ENCODE measurements at regions not wholly inside any gene's neighbourhood (a gene's known extent, or its start where the extent isn't known, plus 50 kb on each side); places are given as distances from the start of the nearest gene placed in this dataset.

- Mint-ChIP-seq H3K36me3 (peaks cover 0 to 2% (median 0%) of the 10 kb centered on the region in 5 donors), H3K27me3 (peaks cover 8 to 27% (median 14%) of the 10 kb centered on the region in 5 donors), H3K9me3 (peaks cover 0 to 2% (median 0%) of the 10 kb centered on the region in 11 donors), H3K4me3 (no peak overlapping the region), H3K27ac (no peak overlapping the region), H3K4me1 (peaks cover 0 to 3% (median 0%) of the 10 kb centered on the region in 7 donors)
- POLR2A ChIA-PET = no interaction called here
- Histone ChIP-seq H3K9me3 (ENCODE audit: control insufficient read depth in 2 of 3, low read length in 3 of 3) (no peaks in the 10 kb centered on the region), H3K36me3 (ENCODE audit: control insufficient read depth in 2 of 3, insufficient read depth in 3 of 3, low read length in 3 of 3) (no peaks in the 10 kb centered on the region), H3K27ac (ENCODE audit: low read depth, low read length) (no peak overlapping the region), H3K4me1 (ENCODE audit: control insufficient read depth in 2 of 2, insufficient read depth in 2 of 2, low read length in 2 of 2) (no peaks in the 10 kb centered on the region), H3K4me3 (ENCODE audit: low read length) (no peak overlapping the region), H3K27me3 (ENCODE audit: control insufficient read depth in 2 of 2, insufficient read depth in 2 of 2, low read length in 2 of 2) (no peaks in the 10 kb centered on the region)
- DNase-seq = no peak
- intact Hi-C loops (cut with micrococcal nuclease) = no loop called here
- ATAC-seq = no peak
- CTCF ChIA-PET = no interaction called here
Observed at GRCh38 chr2:20111311-20112131, 60.1 kb upstream of the LAPTM4A start.

DNA sequence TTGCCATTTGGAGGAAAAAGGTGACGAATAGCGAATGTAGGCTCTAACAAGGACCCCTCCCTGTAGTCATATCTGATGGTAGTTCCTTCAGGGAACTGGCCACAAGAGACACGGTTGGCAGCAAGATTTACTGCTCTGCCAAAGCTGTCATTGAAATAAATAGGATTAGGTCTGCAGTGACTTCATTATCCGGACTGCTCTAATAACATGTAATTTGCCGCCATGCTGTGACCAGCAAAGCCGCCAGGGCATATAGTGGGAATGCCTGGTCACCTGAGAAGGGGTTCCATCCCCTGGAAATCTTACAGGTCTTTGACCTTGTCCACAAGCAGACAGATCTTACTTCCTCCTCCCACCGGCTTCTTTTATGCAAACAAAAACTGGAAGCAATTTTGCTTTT is 59.4 kb upstream of the LAPTM4A start:
- H3K9me3 ChIP-seq (ENCODE audit: control insufficient read depth in 2 of 3, low read length in 3 of 3) = no peaks in the 10 kb centered on the region
- POLR2A ChIA-PET = no interaction called here
- H3K27me3 Mint-ChIP-seq = peaks cover 11 to 33% (median 19%) of the 10 kb centered on the region in 5 donors
- H3K36me3 Mint-ChIP-seq = peaks cover 0 to 2% (median 0%) of the 10 kb centered on the region in 5 donors
- ATAC-seq (no peak), DNase-seq (no peak)
- CTCF ChIA-PET = interaction anchor here (1.0 kb wide), 1 partner anchor 157 kb away, joined by 3 read pairs; no protein-coding TSS in a partner anchor
- H3K27ac ChIP-seq (ENCODE audit: low read depth, low read length) = no peak overlapping the region
- H3K27me3 ChIP-seq (ENCODE audit: control insufficient read depth in 2 of 2, insufficient read depth in 2 of 2, low read length in 2 of 2) = no peaks in the 10 kb centered on the region
- H3K4me1 Mint-ChIP-seq = peaks cover 0 to 6% (median 0%) of the 10 kb centered on the region in 7 donors
- H3K4me1 ChIP-seq (ENCODE audit: control insufficient read depth in 2 of 2, insufficient read depth in 2 of 2, low read length in 2 of 2) = no peaks in the 10 kb centered on the region
- no peaks in the 10 kb centered on the region for H3K36me3 ChIP-seq (ENCODE audit: control insufficient read depth in 2 of 3, insufficient read depth in 3 of 3, low read length in 3 of 3)
- peaks cover 0 to 2% (median 0%) of the 10 kb centered on the region in 11 donors for H3K9me3 Mint-ChIP-seq
- no peak overlapping the region for H3K4me3 Mint-ChIP-seq
- no peak overlapping the region for H3K27ac Mint-ChIP-seq
- intact Hi-C loops (cut with micrococcal nuclease) = no loop called here
- H3K4me3 ChIP-seq (ENCODE audit: low read length) = no peak overlapping the region

GRCh38 chr2:20110383-20110782 is 59.0 kb upstream of the LAPTM4A start:
- intact Hi-C loops (cut with micrococcal nuclease) = no loop called here
- no peak for ATAC-seq

DNA sequence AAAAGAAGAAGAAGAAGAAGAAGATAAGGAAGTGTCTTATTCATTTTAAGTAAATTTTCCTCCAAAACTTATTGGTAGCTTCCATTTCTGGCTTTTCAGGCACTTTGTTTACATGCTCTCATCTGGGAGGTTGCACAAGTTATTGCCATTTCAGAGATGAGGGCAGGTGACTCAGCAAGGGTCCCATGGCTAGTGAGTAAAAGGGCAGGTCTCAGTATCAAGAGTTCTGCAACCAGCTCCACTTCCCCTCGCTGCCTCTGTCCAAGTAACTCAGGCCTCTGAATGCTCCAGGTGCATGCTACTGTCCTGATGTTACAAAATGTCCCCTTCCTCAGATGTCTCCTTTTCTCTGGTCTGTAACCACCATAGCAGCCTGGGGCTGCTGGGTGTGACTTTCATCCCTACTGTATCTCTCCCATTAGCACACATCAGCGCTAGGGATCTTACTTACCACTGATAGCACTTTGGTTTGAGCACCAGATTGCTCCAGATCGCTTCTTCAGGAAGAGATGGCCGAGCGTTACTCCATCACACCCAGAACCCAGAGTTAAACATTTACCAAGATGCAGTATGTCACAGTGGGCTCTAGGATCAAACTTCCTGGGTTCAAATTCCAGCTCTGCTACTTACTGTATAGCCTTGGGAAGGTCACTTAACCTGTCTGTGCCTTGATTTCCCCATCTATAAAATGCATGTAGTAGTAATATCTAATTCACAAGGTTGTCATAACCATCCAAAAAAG is 57.4 kb upstream of the LAPTM4A start:
- ChIA-PET CTCF (interaction anchor here (0.8 kb wide), 1 partner anchor 8 kb away, joined by 4 read pairs; no protein-coding TSS in a partner anchor), POLR2A (no interaction called here)
- no peaks in the 10 kb centered on the region for H3K4me1 ChIP-seq (ENCODE audit: control insufficient read depth in 2 of 2, insufficient read depth in 2 of 2, low read length in 2 of 2)
- Mint-ChIP-seq H3K4me1 (peaks cover 0 to 9% (median 0%) of the 10 kb centered on the region in 7 donors), H3K36me3 (peaks cover 0 to 2% (median 0%) of the 10 kb centered on the region in 5 donors), H3K9me3 (peaks cover 0 to 2% (median 0%) of the 10 kb centered on the region in 11 donors), H3K27ac (peak overlapping the region in 1 of 9 donors; percentile 10), H3K27me3 (peaks cover 11 to 43% (median 26%) of the 10 kb centered on the region in 5 donors), H3K4me3 (no peak overlapping the region)
- H3K36me3 ChIP-seq (ENCODE audit: control insufficient read depth in 2 of 3, insufficient read depth in 3 of 3, low read length in 3 of 3) = no peaks in the 10 kb centered on the region
- H3K4me3 ChIP-seq (ENCODE audit: low read length) = no peak overlapping the region
- H3K27ac ChIP-seq (ENCODE audit: low read depth, low read length) = no peak overlapping the region
- no peak for ATAC-seq
- no peak for DNase-seq
- H3K27me3 ChIP-seq (ENCODE audit: control insufficient read depth in 2 of 2, insufficient read depth in 2 of 2, low read length in 2 of 2) = no peaks in the 10 kb centered on the region
- intact Hi-C loops (cut with micrococcal nuclease) = no loop called here
- no peaks in the 10 kb centered on the region for H3K9me3 ChIP-seq (ENCODE audit: control insufficient read depth in 2 of 3, low read length in 3 of 3)

More at GRCh38 chr2:20110383-20110782, 59.0 kb upstream of the LAPTM4A start:
- H3K36me3 Mint-ChIP-seq = peaks cover 0 to 2% (median 0%) of the 10 kb centered on the region in 5 donors
- no peak overlapping the region for H3K4me3 Mint-ChIP-seq
- Histone ChIP-seq H3K4me3 (ENCODE audit: low read length) (no peak overlapping the region), H3K27ac (ENCODE audit: low read depth, low read length) (no peak overlapping the region), H3K36me3 (ENCODE audit: control insufficient read depth in 2 of 3, insufficient read depth in 3 of 3, low read length in 3 of 3) (no peaks in the 10 kb centered on the region), H3K4me1 (ENCODE audit: control insufficient read depth in 2 of 2, insufficient read depth in 2 of 2, low read length in 2 of 2) (no peaks in the 10 kb centered on the region), H3K27me3 (ENCODE audit: control insufficient read depth in 2 of 2, insufficient read depth in 2 of 2, low read length in 2 of 2) (no peaks in the 10 kb centered on the region), H3K9me3 (ENCODE audit: control insufficient read depth in 2 of 3, low read length in 3 of 3) (no peaks in the 10 kb centered on the region)
- ChIA-PET CTCF (interaction anchor here (1.0 kb wide), 1 partner anchor 156 kb away, joined by 3 read pairs; no protein-coding TSS in a partner anchor), POLR2A (no interaction called here)
- H3K4me1 Mint-ChIP-seq = peaks cover 0 to 6% (median 0%) of the 10 kb centered on the region in 7 donors
- H3K27ac Mint-ChIP-seq = no peak overlapping the region
- peaks cover 0 to 2% (median 0%) of the 10 kb centered on the region in 11 donors for H3K9me3 Mint-ChIP-seq
- no peak for DNase-seq
- H3K27me3 Mint-ChIP-seq = peaks cover 11 to 38% (median 24%) of the 10 kb centered on the region in 5 donors

GRCh38 chr2:20107776-20108175 is 56.3 kb upstream of the LAPTM4A start:
- POLR2A ChIA-PET = no interaction called here
- peaks cover 11 to 47% (median 28%) of the 10 kb centered on the region in 5 donors for H3K27me3 Mint-ChIP-seq

DNA sequence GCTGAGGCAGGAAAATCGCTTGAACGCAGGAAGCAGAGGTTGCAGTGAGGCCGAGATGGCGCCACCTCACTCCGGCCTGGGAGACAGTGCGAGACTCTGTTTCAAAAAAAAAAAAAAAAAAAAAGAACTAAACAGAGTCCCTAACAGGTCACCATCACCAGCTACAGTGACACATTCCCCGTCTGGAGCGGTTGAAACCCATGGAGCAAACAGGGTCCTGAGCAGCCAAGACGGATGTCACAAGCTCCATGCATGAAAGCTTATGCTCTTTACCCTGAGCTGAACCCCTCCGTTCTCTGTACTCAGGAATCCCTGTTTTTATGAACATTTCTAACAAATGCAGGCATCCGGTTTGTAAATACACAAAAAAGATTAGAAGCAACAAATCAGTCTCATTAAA is 55.9 kb upstream of the LAPTM4A start:
- Histone ChIP-seq H3K4me3 (ENCODE audit: low read length) (no peak overlapping the region), H3K36me3 (ENCODE audit: control insufficient read depth in 2 of 3, insufficient read depth in 3 of 3, low read length in 3 of 3) (no peaks in the 10 kb centered on the region), H3K4me1 (ENCODE audit: control insufficient read depth in 2 of 2, insufficient read depth in 2 of 2, low read length in 2 of 2) (no peaks in the 10 kb centered on the region), H3K27ac (ENCODE audit: low read depth, low read length) (no peak overlapping the region), H3K27me3 (ENCODE audit: control insufficient read depth in 2 of 2, insufficient read depth in 2 of 2, low read length in 2 of 2) (no peaks in the 10 kb centered on the region), H3K9me3 (ENCODE audit: control insufficient read depth in 2 of 3, low read length in 3 of 3) (no peaks in the 10 kb centered on the region)
- H3K27me3 Mint-ChIP-seq = peaks cover 11 to 51% (median 31%) of the 10 kb centered on the region in 5 donors
- ChIA-PET CTCF (no interaction called here), POLR2A (no interaction called here)
- H3K36me3 Mint-ChIP-seq = peaks cover 0 to 3% (median 0%) of the 10 kb centered on the region in 5 donors
- intact Hi-C loops (cut with micrococcal nuclease) = no loop called here
- H3K27ac Mint-ChIP-seq = no peak overlapping the region
- DNase-seq = no peak
- ATAC-seq = no peak
- H3K9me3 Mint-ChIP-seq = peaks cover 0 to 10% (median 4%) of the 10 kb centered on the region in 11 donors
- H3K4me3 Mint-ChIP-seq = peak overlapping the region in 2 of 10 donors; percentile 62 to 85
- H3K4me1 Mint-ChIP-seq = peaks cover 0 to 9% (median 0%) of the 10 kb centered on the region in 7 donors

More at GRCh38 chr2:20107776-20108175, 56.3 kb upstream of the LAPTM4A start:
- no peak overlapping the region for H3K27ac Mint-ChIP-seq
- ATAC-seq (no peak), DNase-seq (no peak)
- peaks cover 0 to 2% (median 0%) of the 10 kb centered on the region in 5 donors for H3K36me3 Mint-ChIP-seq
- no peak overlapping the region for H3K4me3 Mint-ChIP-seq
- no peaks in the 10 kb centered on the region for H3K27me3 ChIP-seq (ENCODE audit: control insufficient read depth in 2 of 2, insufficient read depth in 2 of 2, low read length in 2 of 2)
- intact Hi-C loops (cut with micrococcal nuclease) = no loop called here
- H3K4me1 ChIP-seq (ENCODE audit: control insufficient read depth in 2 of 2, insufficient read depth in 2 of 2, low read length in 2 of 2) = no peaks in the 10 kb centered on the region
- H3K9me3 Mint-ChIP-seq = peaks cover 0 to 7% (median 2%) of the 10 kb centered on the region in 11 donors
- no peaks in the 10 kb centered on the region for H3K9me3 ChIP-seq (ENCODE audit: control insufficient read depth in 2 of 3, low read length in 3 of 3)
- CTCF ChIA-PET = no interaction called here
- H3K36me3 ChIP-seq (ENCODE audit: control insufficient read depth in 2 of 3, insufficient read depth in 3 of 3, low read length in 3 of 3) = no peaks in the 10 kb centered on the region
- peaks cover 0 to 9% (median 0%) of the 10 kb centered on the region in 7 donors for H3K4me1 Mint-ChIP-seq
- H3K27ac ChIP-seq (ENCODE audit: low read depth, low read length) = no peak overlapping the region
- no peak overlapping the region for H3K4me3 ChIP-seq (ENCODE audit: low read length)

All from naive thymus-derived CD4-positive, alpha-beta T cell (primary cell).